Common myeloid progenitor, CD34-positive (primary cell): ENCODE measurements at regions not wholly inside any gene's neighbourhood (a gene's known extent, or its start where the extent isn't known, plus 50 kb on each side); places are given as distances from the start of the nearest gene placed in this dataset.

ENCODE experiments used
- CTCF ChIA-PET: fragments of 350-600 bp; sonication (Branson Sonifier 250); formaldehyde crosslinking; loops from one replicate; lab custom pipeline; 2021; ENCODE audit warnings: antibody characterized with exemption; lab: Charles Lee
- POLR2A ChIA-PET: fragments of 350-600 bp; sonication (Branson Sonifier 250); formaldehyde crosslinking; loops from one replicate; lab custom pipeline; 2021; ENCODE audit warnings: antibody characterized with exemption; lab: Charles Lee
- DNase-seq, 3 donors: peaks; one replicate each; pipeline versions ENCODE4 v3.0.0 to v3.0.0-alpha.2; 2013
- H3K27ac ChIP-seq, 2 experiments: 1 replicate in 1 of 2; 2 replicates in 1 of 2; pipeline ENCODE4 v1.7.0; 2013; ENCODE audit warnings: inconsistent platforms in 2 of 2, low read length in 2 of 2, mild to moderate bottlenecking in 2 of 2, low read depth in 1 of 2, moderate library complexity in 1 of 2; ENCODE audit not compliant: severe bottlenecking in 2 of 2, insufficient read depth in 1 of 2, poor library complexity in 1 of 2
- H3K27me3 ChIP-seq, 5 experiments: replicated peaks in 2 of 5; 1 replicate in 3 of 5; 2 replicates in 2 of 5; pipeline versions ENCODE4 v1.6.1 to v1.7.0; 2013; ENCODE audit warnings: low read length in 4 of 5, mild to moderate bottlenecking in 2 of 5, moderate library complexity in 2 of 5, inconsistent platforms in 1 of 5; ENCODE audit not compliant: insufficient read depth in 5 of 5, control insufficient read depth in 4 of 5
- H3K36me3 ChIP-seq, 4 experiments: 1 replicate in 2 of 4; 2 replicates in 2 of 4; pipeline versions ENCODE4 v1.6.1 to v1.7.0; 2013; ENCODE audit warnings: low read length in 3 of 4, control low read depth in 1 of 4, mild to moderate bottlenecking in 1 of 4; ENCODE audit not compliant: control insufficient read depth in 4 of 4, insufficient read depth in 4 of 4
- H3K4me1 ChIP-seq, 4 experiments: 1 replicate in 3 of 4; 2 replicates in 1 of 4; pipeline versions ENCODE4 v1.6.1 to v1.7.1; 2013; ENCODE audit warnings: low read length in 3 of 4, mild to moderate bottlenecking in 3 of 4, control low read depth in 1 of 4, inconsistent platforms in 1 of 4, moderate library complexity in 1 of 4; ENCODE audit not compliant: control insufficient read depth in 4 of 4, insufficient read depth in 4 of 4; ENCODE audit errors: control extremely low read depth in 1 of 4
- H3K4me3 ChIP-seq, 7 experiments: 1 replicate in 4 of 7; 2 replicates in 3 of 7; pipeline versions ENCODE4 v1.5.1 to v1.7.0; 2013; ENCODE audit warnings: mild to moderate bottlenecking in 7 of 7, low read length in 6 of 7, moderate library complexity in 6 of 7, inconsistent platforms in 2 of 7, low read depth in 2 of 7, control low read depth in 1 of 7; ENCODE audit not compliant: insufficient read depth in 4 of 7, control insufficient read depth in 1 of 7; ENCODE audit errors: extremely low read depth in 1 of 7
- H3K9me3 ChIP-seq, 5 experiments: 1 replicate in 4 of 5; 2 replicates in 1 of 5; pipeline versions ENCODE4 v1.6.1 to v1.7.1; 2013; ENCODE audit warnings: low read length in 4 of 5, mild to moderate bottlenecking in 2 of 5, inconsistent platforms in 1 of 5, low read depth in 1 of 5, moderate library complexity in 1 of 5; ENCODE audit not compliant: control insufficient read depth in 4 of 5, insufficient read depth in 2 of 5; ENCODE audit errors: control extremely low read depth in 1 of 5
- WGBS: methylation state at CpG from one replicate; pipeline ENCODE4 v1.1.5; 2013; ENCODE audit not compliant: insufficient coverage; 5-methylcytosine and 5-hydroxymethylcytosine counted together

DNA sequence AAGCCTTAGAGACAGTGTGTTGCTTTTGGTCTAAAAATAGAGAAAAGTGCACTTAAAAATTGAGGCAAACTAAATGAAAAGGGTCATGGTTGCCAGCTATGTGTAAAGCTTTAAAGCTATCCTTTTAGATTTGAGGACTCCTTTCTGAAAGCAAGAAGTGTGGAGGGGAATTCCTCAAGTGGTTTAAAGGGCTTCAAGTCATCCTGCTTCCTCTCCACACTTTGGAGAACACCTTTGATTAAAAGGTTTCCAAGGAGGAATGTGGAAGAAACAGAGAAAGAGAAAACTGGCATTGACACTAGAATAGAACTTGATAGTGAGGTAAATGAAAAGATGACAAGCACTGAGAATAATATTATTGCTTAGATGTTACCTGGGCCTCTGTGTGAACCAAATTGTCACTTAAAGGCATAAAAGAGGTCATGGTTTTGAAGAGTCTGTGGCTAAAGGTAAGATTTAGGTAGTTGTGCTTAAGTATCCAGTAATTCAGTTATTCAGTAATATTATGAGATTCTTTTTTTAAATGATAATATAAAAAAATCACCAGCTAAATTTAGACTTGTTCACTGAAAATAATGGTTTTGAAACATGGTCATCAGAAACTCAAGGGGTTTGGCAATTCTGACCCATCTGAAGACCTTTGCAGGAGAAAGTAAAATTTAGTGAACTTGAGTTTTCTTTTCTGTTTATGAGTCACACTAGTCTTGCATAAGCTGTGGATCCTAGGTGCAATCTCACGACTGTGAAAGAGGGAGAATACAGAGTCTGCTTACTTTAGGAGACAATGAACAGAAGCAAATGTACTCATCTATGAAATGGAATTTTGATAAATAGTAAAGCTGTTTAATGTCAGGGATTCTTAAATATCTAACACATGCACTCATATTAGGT lies 466.0 kb downstream of the KIF20B start:
- CTCF ChIA-PET, result interaction anchor here (0.6 kb wide), 1 partner anchor 157 kb away, joined by 3 read pairs; no protein-coding TSS in a partner anchor
- Histone ChIP-seq H3K4me1 (no peaks in the 10 kb centered on the region), H3K27ac (no peak overlapping the region), H3K9me3 (no peaks in the 10 kb centered on the region), H3K4me3 (no peak overlapping the region), H3K36me3 (no peaks in the 10 kb centered on the region), H3K27me3 (no peaks in the 10 kb centered on the region)
- no peak for DNase-seq
- POLR2A ChIA-PET, result no interaction called here
- no CpG with 5 or more reads among the region's 1 CpG for WGBS

DNA sequence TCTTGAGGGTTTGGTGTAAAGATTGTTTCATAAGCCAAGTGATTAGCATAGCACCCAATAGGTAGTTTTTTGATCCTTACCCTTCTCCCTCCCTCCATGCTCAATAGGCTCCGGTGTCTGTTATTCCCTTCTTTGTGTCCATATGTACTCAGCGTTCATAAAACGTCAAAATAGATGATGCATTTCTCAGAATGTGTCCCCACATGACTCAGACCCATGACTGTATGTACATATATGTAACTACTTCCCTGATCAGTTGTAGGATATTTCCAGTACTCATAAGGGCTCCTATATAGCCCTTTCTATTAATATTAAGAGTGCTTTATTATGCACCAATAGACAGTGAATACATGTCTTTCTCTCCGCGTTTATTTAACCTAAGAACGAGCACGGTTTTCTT lies 466.9 kb downstream of the KIF20B start:
- Histone ChIP-seq H3K4me3 (no peak overlapping the region), H3K9me3 (no peaks in the 10 kb centered on the region), H3K27ac (no peak overlapping the region), H3K36me3 (no peaks in the 10 kb centered on the region), H3K27me3 (no peaks in the 10 kb centered on the region), H3K4me1 (no peaks in the 10 kb centered on the region)
- DNase-seq, result no peak
- ChIA-PET POLR2A (no interaction called here), CTCF (no interaction called here)
- 100% methylated on average over 1 of the region's 7 CpGs for WGBS

DNA sequence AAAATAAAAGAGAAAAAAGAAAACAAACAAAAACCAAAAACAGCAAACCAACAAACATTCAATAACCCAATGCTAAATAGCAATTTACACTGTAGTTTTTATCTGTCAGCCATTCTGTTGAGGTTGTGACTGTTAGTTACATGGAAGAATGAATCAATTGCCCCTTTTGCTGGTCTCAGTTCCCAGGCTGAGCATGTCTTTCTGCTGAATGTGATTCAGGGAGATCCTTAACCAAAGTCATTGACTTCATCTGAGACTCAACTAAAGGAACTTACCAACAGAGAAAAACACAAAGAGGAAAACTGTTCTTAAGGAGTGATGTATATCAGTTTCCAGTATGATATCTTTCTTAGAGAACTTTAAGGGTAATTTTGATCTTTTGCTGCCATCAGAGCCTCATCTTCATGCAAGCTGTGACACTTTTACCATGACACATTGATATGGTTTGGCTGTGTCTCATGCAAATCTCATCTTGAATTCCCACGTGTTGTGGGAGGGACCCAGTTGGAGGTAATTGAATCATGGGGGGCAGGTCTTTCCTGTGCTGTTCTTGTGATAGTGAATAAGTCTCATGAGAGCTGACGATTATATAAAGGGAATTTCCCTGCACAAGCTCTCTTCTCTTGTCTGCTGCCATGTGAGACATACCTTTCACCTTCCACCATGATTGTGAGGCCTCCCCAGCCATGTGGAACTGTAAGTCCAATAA lies 469.8 kb downstream of the KIF20B start:
- ChIA-PET POLR2A (no interaction called here), CTCF (no interaction called here)
- H3K36me3 ChIP-seq, result no peaks in the 10 kb centered on the region
- no CpG with 5 or more reads among the region's 2 CpGs for WGBS
- no peak for DNase-seq
- no peak overlapping the region for H3K4me3 ChIP-seq
- no peaks in the 10 kb centered on the region for H3K27me3 ChIP-seq
- no peak overlapping the region for H3K27ac ChIP-seq
- H3K9me3 ChIP-seq, result no peaks in the 10 kb centered on the region
- H3K4me1 ChIP-seq, result no peaks in the 10 kb centered on the region

DNA sequence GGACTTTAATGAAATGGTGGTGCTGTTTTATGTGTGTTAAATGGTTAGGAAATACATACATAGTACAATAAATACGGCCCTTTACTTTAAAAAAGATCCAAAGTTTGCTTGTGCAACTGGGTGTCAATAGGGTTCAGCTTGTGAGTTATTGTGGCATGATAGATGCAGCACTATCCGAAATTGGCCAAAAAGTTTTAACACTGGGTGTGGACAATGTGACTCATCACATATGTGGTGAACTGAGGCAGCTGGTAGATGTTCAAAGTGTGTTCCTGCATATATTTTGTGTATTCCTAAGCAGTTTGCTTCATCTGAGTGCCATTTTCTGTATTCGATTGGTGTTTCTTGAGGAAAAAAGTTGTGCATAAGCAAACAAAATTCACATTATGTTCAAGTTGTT lies 473.1 kb downstream of the KIF20B start:
- no peak for DNase-seq
- Histone ChIP-seq H3K4me3 (no peak overlapping the region), H3K36me3 (no peaks in the 10 kb centered on the region), H3K27me3 (no peaks in the 10 kb centered on the region), H3K9me3 (no peaks in the 10 kb centered on the region), H3K4me1 (peaks cover 0 to 4% (median 0%) of the 10 kb centered on the region in 4 experiments), H3K27ac (no peak overlapping the region)
- 75% methylated on average over 1 of the region's 3 CpGs for WGBS
- POLR2A ChIA-PET, result no interaction called here
- CTCF ChIA-PET, result no interaction called here

DNA sequence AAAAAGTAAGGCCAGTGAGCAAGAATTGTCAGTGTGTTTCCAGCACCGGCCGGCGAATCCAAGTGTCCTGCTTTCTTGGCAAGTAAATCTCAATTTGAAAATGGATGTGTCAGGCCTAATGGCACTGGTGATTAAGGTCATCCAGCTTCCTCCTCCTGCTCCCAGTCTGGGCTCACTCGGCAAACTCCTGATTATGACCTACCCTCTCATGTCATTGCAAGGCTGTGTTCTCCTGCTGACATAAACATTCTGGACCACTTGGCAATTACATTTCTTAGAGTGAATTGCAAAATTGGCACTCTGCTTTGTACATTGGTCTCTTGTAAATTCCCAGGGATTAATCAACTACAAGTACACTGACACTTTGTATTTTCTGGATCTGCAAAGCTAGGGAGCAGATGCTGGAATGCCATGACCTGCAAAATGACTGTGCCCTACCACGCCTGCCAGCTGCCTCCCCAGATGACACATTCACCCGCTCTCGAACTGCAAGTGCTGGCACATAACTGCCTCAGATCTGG lies 473.8 kb downstream of the KIF20B start:
- H3K27me3 ChIP-seq, result no peaks in the 10 kb centered on the region
- peaks cover 0 to 8% (median 0%) of the 10 kb centered on the region in 4 experiments for H3K4me1 ChIP-seq
- no peaks in the 10 kb centered on the region for H3K9me3 ChIP-seq
- ChIA-PET POLR2A (no interaction called here), CTCF (no interaction called here)
- H3K4me3 ChIP-seq, result no peak overlapping the region
- no peak overlapping the region for H3K27ac ChIP-seq
- DNase-seq, result no peak
- H3K36me3 ChIP-seq, result no peaks in the 10 kb centered on the region
- 78% methylated on average over 5 of the region's 7 CpGs for WGBS

DNA sequence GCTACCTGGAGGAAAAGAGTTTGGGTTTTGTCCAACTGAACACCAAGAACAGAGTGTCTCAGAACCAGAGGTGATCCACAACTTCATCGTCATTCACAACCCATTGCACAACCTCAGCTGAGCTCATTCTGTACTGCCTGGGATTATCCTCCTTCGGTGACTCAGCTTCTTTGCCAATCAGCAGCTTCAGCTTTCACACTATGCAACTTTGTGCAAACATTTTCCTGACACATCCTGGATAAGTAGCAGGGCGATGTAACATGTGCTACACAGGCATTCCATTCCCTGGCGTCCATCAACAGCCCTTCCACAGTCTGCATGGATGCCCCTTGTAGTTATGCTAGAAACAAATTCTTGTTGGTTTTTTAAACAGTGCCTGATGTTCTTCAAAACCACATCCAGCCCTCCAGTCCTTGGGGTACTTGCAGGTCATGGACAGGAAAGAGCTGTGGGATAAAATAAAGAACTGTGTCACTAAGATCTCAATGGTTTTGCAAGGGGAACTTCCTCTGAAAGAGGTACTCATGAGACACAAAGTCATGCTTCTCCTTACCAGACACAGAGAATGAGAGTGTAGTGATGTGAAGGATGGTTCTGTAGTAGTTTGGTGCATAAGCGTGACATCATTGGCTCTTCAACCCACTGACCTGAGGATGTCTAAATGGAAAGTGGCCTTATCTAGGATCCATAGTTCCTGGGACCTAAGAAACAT lies 478.5 kb downstream of the KIF20B start:
- DNase-seq, result peak in 1 of 3 donors; percentile 17
- Histone ChIP-seq H3K27ac (no peak overlapping the region), H3K9me3 (no peaks in the 10 kb centered on the region), H3K27me3 (no peaks in the 10 kb centered on the region), H3K4me1 (peaks cover 0 to 12% (median 0%) of the 10 kb centered on the region in 4 experiments), H3K4me3 (no peak overlapping the region), H3K36me3 (no peaks in the 10 kb centered on the region)
- ChIA-PET POLR2A (no interaction called here), CTCF (no interaction called here)
- WGBS, result 95% methylated on average over 4 of the region's 5 CpGs
